ENCODE measurements at regions not wholly inside any gene's neighbourhood (a gene's known extent, or its start where the extent isn't known, plus 50 kb on each side); places are given as distances from the start of the nearest gene placed in this dataset.
"Not testable (repeated sequence)": the region's sequence is repeated elsewhere in the genome, so short reads cannot be mapped to it uniquely, and the experiment has no call there.

DNA sequence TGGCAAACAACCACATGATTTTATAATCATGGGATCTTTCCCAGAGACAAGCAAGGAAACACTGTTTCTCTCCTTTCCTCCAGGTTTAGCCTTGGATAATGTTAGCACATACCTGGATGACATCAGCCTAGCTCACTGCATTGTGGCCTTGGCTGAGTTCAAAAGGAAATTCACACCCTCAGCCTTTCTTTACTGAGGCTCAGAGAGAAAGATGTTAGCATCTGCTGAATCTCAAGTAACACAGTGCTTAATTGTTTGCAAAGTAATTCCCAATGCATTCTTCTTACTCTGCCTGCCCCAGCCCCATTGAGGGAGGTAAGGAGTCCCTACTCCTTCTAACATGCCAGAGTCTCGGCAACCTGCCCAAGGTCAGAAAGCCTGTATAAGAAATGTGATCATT is 432.2 kb upstream of the LMCD1 start:
- peaks cover 27% of the 10 kb centered on the region for H3K9me3 Mint-ChIP-seq
- H3K4me1 Mint-ChIP-seq: no peaks in the 10 kb centered on the region
- H3K27ac Mint-ChIP-seq: no peak overlapping the region
- TF ChIP-seq, protein P1, sequence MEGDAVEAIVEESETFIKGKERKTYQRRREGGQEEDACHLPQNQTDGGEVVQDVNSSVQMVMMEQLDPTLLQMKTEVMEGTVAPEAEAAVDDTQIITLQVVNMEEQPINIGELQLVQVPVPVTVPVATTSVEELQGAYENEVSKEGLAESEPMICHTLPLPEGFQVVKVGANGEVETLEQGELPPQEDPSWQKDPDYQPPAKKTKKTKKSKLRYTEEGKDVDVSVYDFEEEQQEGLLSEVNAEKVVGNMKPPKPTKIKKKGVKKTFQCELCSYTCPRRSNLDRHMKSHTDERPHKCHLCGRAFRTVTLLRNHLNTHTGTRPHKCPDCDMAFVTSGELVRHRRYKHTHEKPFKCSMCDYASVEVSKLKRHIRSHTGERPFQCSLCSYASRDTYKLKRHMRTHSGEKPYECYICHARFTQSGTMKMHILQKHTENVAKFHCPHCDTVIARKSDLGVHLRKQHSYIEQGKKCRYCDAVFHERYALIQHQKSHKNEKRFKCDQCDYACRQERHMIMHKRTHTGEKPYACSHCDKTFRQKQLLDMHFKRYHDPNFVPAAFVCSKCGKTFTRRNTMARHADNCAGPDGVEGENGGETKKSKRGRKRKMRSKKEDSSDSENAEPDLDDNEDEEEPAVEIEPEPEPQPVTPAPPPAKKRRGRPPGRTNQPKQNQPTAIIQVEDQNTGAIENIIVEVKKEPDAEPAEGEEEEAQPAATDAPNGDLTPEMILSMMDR (IDR thresholded peaks at IDR 0.05; ENCODE audit: unreplicated experiment in 3 of 3): no peak
- H3K27me3 Mint-ChIP-seq (ENCODE audit: low read depth): no peaks in the 10 kb centered on the region
- H3K4me3 Mint-ChIP-seq: no peak overlapping the region
- H3K36me3 Mint-ChIP-seq (ENCODE audit: low read depth): no peaks in the 10 kb centered on the region

DNA sequence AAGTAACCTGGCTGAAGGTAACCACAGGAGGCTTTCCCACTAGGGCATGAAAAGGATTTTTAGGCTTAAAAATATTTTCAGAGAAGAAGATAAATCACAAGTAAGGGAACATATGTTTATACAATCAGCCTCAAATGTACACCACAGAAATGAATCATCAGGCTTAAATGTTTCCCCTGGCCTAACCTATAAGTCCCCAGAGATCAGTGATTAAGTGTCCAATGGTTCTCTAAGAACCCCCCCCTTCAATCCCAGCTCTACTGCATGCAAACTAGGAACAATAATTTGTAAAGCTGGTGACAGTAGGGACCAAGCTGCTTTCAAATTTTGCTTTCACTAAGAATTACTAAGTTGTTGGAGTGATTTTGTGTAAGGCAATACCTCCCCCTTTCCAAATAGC is 431.6 kb upstream of the LMCD1 start:
- H3K27ac Mint-ChIP-seq: peak overlapping the region in 1 of 3 experiments; percentile 60
- peaks cover 24% of the 10 kb centered on the region for H3K9me3 Mint-ChIP-seq
- no peaks in the 10 kb centered on the region for H3K36me3 Mint-ChIP-seq (ENCODE audit: low read depth)
- H3K4me3 Mint-ChIP-seq: no peak overlapping the region
- no peaks in the 10 kb centered on the region for H3K4me1 Mint-ChIP-seq
- no peaks in the 10 kb centered on the region for H3K27me3 Mint-ChIP-seq (ENCODE audit: low read depth)
- TF ChIP-seq, protein P1 (IDR thresholded peaks at IDR 0.05; ENCODE audit: unreplicated experiment in 3 of 3): no peak

DNA sequence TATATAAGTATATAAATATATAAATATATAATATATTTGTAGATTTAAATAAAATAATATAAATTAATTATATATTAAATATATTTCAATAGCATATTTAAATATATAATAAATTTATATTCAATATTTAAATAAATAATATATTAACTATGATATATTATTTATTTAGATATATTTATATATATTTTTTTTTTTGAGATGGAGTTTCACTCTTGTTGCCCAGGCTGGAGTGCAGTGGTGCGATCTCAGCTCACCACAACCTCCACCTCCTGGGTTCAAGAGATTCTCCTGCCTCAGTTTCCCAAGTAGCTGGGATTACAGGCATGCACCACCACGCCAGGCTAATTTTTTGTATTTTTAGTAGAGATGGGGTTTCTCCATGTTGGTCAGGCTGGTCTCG is 426.9 kb upstream of the LMCD1 start:
- H3K27me3 Mint-ChIP-seq (ENCODE audit: low read depth); H3K4me1 Mint-ChIP-seq; H3K4me3 Mint-ChIP-seq; H3K27ac Mint-ChIP-seq; H3K36me3 Mint-ChIP-seq (ENCODE audit: low read depth); H3K9me3 Mint-ChIP-seq: not testable (repeated sequence)

DNA sequence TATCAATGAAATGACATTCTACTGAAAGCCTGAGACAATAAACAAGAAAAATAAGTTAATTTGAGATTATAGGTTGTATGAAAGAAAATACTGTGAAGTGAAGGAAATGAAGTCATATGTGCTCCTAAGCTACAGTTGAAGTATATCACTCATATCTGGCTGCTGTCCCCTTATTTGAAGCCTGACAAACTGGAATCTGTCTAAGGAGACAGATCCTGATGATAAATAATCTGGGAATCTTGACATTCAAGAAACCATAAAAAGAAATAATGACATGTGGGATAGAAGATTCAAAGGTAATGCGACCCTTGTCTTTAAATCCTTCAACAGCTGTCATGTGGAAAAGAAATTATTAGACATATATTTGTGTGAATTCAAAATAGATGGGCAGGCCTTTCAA is 424.5 kb upstream of the LMCD1 start:
- Mint-ChIP-seq H3K36me3 (ENCODE audit: low read depth) (no peaks in the 10 kb centered on the region), H3K27me3 (ENCODE audit: low read depth) (no peaks in the 10 kb centered on the region), H3K9me3 (peaks cover 2% of the 10 kb centered on the region), H3K4me1 (no peaks in the 10 kb centered on the region), H3K4me3 (no peak overlapping the region), H3K27ac (no peak overlapping the region)
- TF ChIP-seq, protein P1 (IDR thresholded peaks at IDR 0.05; ENCODE audit: unreplicated experiment in 3 of 3): no peak

DNA sequence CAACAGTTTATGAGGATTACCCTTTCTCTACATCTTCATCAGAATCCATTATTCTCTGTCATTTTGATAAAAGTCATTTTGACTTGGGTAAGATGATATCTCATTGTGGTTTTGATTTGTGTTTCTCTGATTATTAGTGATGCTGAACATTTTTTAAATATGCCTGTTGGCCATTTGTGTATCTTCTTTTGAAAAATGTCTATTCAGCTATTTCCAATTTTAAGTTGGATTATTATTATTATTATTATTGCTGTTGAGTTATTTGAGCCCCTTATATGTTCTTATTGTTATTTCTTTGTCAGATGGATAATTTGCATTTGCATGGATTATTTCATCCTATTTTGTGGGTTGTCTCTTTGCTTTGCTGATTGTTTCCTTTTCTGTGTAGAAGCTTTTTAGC is 421.2 kb upstream of the LMCD1 start:
- H3K36me3 Mint-ChIP-seq (ENCODE audit: low read depth): no peaks in the 10 kb centered on the region
- no peak overlapping the region for H3K4me3 Mint-ChIP-seq
- no peaks in the 10 kb centered on the region for H3K4me1 Mint-ChIP-seq
- no peak overlapping the region for H3K27ac Mint-ChIP-seq
- TF ChIP-seq, protein P1 (IDR thresholded peaks at IDR 0.05; ENCODE audit: unreplicated experiment in 3 of 3): no peak
- H3K9me3 Mint-ChIP-seq: peaks cover 8% of the 10 kb centered on the region
- no peaks in the 10 kb centered on the region for H3K27me3 Mint-ChIP-seq (ENCODE audit: low read depth)

DNA sequence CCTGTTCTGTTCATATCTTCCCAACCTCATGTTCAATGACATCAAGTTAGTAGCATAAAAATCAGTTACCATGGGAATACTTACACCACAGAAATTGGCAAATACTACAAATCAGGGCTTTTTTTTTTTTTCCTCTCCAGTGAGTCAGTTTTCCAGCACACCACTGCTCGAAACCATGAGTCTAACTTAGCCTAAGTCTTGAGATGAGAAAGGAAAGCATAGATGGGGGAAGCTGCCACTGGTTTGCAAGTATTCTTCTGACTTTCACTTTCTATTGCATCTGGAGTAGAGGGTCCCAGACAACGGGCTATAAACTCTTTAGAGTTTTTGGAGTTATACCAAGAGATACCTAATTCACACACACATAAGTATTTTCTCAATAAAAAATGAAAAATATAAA is 416.1 kb upstream of the LMCD1 start:
- Mint-ChIP-seq H3K4me1 (peaks cover 11% of the 10 kb centered on the region), H3K27ac (no peak overlapping the region), H3K9me3 (peaks cover 9% of the 10 kb centered on the region), H3K4me3 (no peak overlapping the region), H3K36me3 (ENCODE audit: low read depth) (no peaks in the 10 kb centered on the region), H3K27me3 (ENCODE audit: low read depth) (no peaks in the 10 kb centered on the region)
- TF ChIP-seq, protein P1 (IDR thresholded peaks at IDR 0.05; ENCODE audit: unreplicated experiment in 3 of 3): no peak

All from nephron (organoid).